CD4-positive, alpha-beta T cell treated with Interleukin-17A for 1 hour (primary cell): ENCODE measurements at regions not wholly inside any gene's neighbourhood (a gene's known extent, or its start where the extent isn't known, plus 50 kb on each side); places are given as distances from the start of the nearest gene placed in this dataset.
"Not testable (repeated sequence)": the region's sequence is repeated elsewhere in the genome, so short reads cannot be mapped to it uniquely, and the experiment has no call there.

Source experiments
- DNase-seq: peaks from one replicate; pipeline ENCODE4 v3.0.0-alpha.2; 2020

GRCh38 chr18:14460364-14460763, 83.0 kb downstream of the POTEC start:
- not testable (repeated sequence) for DNase-seq

DNA sequence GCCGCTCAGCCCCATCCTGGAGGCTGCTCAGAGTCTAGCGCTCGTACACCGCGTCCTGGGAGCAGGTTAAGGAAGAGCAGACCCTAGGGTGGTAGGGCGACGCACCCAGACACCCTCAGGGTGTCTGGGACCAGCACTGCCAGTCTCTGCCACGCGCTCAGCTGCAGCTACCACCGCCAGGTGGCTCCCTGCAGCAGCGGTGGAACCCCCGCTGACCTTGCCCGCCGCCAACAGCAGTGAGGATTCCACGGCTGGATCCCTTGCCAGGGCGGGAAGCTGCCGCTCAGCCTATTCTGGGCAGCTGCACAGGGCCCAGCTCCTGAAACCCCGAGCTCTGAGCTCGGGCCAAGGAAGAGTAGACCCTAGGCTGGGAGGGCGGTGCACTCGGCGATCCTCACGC, 83.6 kb downstream of the POTEC start:
- not testable (repeated sequence) for DNase-seq

DNA sequence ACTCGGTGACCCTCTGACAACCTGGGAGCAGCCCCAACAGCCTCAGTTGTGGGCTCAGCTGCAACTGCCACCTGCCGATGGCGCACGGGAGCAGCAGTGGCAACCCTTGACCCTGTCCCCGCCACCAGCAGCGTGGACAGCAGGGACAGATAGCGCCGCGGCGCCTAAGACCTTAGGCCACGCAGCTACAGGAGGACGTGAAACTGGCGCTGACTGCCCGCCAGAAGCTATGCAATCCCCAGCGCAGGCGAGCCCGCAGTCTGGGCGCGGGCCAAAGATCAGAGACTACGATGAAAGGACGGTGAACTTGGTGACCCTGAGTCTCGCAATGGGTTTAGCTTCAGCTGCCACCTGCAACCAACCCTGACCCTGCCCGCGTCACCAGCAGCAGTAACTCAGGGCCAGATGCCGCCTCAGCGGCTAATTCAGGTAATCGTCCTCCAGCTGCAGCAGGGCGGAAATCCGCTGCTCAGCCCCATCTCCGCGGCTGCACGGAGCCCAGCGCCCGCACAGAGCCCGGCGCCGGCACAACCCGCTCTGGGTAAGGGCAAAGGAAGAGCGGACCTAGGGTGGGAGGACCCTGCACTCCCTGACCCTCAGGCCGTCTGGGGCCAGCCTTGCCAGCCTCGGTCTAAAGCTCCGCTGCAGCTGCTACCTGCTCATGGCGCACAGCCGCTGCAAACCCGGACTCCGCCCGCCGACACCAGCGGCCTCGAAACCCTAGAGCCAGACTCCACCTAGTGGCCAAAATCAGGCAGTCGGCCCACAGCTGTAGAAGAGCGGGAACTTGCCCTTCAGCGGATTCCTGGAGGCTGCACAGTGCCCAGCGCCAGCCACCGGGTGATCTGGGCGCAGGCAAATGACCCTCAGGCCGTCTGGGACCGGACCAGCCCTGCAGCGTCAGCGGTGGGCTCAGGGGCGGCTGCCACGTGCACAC, 85.1 kb downstream of the POTEC start:
- peak; percentile 80 for DNase-seq

- peak; percentile 37 for DNase-seq
These were observed 92.8 kb downstream of the POTEC start for GRCh38 chr18:14450637-14451009.

GRCh38 chr18:14449995-14450636, 93.3 kb downstream of the POTEC start:
- peak; percentile 48 for DNase-seq

DNA sequence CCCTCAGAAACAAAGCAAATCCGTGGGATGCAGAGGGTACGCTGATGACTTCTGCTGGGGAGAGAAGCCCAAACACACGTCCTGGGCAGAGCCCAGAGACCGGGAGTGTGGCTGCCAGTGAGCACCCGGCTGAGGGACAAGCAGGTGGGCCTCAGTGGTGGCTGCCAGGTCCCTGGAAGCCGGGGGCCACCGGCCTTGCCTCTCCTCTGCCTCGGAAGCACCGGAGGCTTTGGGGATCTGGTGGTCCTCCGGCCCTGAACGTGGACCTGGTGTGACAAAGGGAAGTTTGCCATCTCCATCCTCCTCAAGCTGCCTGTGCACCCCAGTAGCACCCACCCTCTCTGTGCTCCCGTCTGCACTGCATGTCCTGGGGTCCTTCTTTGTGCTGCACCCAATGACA, 94.3 kb downstream of the POTEC start:
- not testable (repeated sequence) for DNase-seq

- not testable (repeated sequence) for DNase-seq
These were observed 95.7 kb downstream of the POTEC start for GRCh38 chr18:14447715-14448114.

GRCh38 chr18:14435460-14435859, 107.9 kb downstream of the POTEC start:
- DNase-seq = not testable (repeated sequence)

GRCh38 chr18:14432371-14432770, 111.0 kb downstream of the POTEC start:
- not testable (repeated sequence) for DNase-seq

- DNase-seq = peak; percentile 73
These were observed 112.3 kb downstream of the POTEC start for GRCh38 chr18:14431031-14431521.

DNA sequence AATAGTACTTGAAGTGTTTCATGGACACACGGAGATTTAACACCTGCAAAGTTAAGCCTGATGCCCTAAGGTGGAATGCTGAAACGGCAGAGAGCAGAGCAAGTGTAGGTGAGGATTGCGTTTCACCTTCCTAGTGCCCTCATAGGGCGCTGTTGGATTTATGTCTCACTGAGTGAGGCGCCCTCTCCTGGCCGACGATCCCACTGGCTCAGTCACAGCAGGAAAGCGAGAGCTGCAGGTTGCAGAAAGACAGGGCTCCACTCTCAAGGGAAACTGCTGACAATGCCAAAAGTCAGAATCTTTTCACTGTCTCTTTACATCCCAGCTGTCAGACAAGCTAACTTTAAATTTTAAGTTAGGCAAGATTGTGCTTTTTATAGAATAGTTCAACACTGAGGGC, 127.6 kb downstream of the POTEC start:
- peak; percentile 46 for DNase-seq

GRCh38 chr18:14415399-14415798, 128.0 kb downstream of the POTEC start:
- not testable (repeated sequence) for DNase-seq

- peak; percentile 22 for DNase-seq
These were observed 147.9 kb downstream of the POTEC start for GRCh38 chr18:14395533-14395932.

DNA sequence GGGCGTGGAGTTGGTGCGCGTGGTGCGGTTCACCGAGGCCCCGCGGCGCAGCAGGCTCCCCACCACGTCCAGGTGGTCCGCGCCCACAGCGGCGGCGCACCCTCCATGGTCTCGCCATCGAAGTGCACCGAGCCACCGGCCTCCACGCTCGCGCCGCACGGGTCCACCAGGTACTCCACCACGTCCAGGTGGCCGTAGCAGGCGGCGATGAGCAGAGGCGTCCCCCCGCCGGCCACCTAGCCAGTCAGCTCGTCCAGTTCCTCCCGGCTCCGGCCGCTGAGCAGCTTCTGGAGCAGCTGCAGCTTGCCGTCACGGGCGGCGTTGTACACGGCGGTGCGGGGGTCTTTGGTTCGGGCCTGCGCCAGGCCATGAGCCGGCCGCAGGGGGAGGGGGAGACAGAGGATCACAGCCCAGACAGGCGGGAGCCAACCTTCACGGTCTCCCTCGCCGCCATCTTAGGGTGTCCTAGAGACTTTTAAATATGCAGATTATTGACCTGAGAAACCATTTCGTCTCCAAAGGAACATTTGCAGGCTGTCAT, 149.8 kb downstream of the POTEC start:
- DNase-seq = not testable (repeated sequence)

- not testable (repeated sequence) for DNase-seq
These were observed 150.8 kb downstream of the POTEC start for GRCh38 chr18:14392604-14393003.

DNA sequence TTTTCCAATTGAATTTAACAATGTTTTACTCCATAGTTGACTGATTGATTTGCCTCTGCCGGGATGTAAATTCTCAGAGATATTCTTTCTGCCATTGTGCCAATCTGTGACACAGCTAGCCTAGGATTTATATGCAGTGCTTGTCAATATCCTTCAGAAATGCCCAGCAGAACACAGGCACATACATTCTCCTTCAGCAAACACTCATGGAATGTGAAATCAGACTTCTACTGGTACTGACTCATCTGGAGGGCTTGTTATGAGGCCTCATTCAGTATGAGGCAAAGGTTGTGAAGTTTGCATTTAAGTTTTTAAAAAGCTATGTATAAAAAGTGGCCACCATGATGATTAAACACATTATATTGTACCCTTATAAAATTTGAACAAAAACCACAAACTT, 158.4 kb downstream of the POTEC start:
- DNase-seq = not testable (repeated sequence)

GRCh38 chr18:14382666-14383065, 160.7 kb downstream of the POTEC start:
- not testable (repeated sequence) for DNase-seq

GRCh38 chr18:14379489-14379888, 163.9 kb downstream of the POTEC start:
- not testable (repeated sequence) for DNase-seq

- DNase-seq = not testable (repeated sequence)
These were observed 165.0 kb downstream of the POTEC start for GRCh38 chr18:14378376-14378775.

GRCh38 chr18:14361346-14361745, 182.1 kb downstream of the POTEC start:
- DNase-seq = not testable (repeated sequence)

DNA sequence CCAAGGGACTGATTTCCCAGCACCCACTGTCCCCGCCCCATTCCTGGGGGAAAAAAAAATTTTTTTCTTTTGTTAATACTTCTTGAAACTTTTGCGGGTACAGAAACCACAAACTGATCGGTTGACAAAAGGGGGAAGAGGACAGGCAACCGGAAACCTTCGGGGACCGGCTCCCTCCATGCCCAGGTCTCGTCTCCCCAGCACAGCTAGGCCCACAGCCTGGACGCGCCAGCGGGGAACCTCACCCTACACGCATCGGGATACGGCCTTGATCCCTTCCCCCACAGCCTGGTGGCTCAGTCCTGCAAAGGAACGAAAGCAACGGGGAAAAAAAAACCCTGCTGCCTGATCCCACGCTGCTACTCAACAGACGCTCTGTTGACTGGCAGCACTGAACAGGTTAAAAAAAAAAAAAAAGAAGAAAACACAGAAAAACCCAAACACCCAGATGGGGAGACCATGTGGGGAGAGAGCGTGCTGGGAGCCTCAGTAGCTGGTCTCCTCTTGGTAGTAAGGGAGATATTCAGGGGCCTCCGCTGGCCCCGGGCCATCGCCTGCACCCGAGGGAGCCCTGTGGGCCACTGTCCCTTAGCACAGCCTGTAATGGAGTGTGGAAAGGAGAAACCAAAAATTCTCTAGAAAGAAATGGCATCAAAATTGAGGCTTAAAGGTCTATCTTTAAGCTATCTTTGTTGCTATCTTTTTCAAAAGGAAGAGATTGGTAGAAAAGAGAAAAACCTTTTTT, 185.7 kb downstream of the POTEC start:
- not testable (repeated sequence) for DNase-seq

GRCh38 chr18:14342170-14342569, 201.2 kb downstream of the POTEC start:
- DNase-seq = not testable (repeated sequence)

- DNase-seq = not testable (repeated sequence)
These were observed 203.8 kb upstream of the ZNF519 start for GRCh38 chr18:14336017-14336416.
